NB4 (cell line): ENCODE measurements at regions not wholly inside any gene's neighbourhood (a gene's known extent, or its start where the extent isn't known, plus 50 kb on each side); places are given as distances from the start of the nearest gene placed in this dataset.

Experiments
- DNase-seq: peaks from one replicate; pipeline ENCODE4 v3.0.0; 2010; ENCODE audit warnings: low read depth
- H3K4me3 ChIP-seq: one replicate; pipeline ENCODE4 v1.5.1; 2011; ENCODE audit warnings: mild to moderate bottlenecking, low read depth, low read length, moderate library complexity
- CTCF ChIP-seq: IDR thresholded peaks from one replicate; pipeline ENCODE4 v1.5.1; 2012; ENCODE audit warnings: low read depth, low read length
- MYC ChIP-seq: IDR thresholded peaks from 2 replicates; pipeline ENCODE4 v1.6.1; 2011; ENCODE audit warnings: low read depth, low read length
- POLR2A ChIP-seq: IDR thresholded peaks from 2 replicates; pipeline ENCODE4 v1.6.1; 2011; ENCODE audit warnings: mild to moderate bottlenecking; ENCODE audit not compliant: insufficient read length; ENCODE audit errors: extremely low read depth
- TF ChIP-seq, protein P1 (sequence below): IDR thresholded peaks from 2 replicates; pipeline ENCODE4 v1.6.1; 2011; ENCODE audit warnings: low read depth, low read length

DNA sequence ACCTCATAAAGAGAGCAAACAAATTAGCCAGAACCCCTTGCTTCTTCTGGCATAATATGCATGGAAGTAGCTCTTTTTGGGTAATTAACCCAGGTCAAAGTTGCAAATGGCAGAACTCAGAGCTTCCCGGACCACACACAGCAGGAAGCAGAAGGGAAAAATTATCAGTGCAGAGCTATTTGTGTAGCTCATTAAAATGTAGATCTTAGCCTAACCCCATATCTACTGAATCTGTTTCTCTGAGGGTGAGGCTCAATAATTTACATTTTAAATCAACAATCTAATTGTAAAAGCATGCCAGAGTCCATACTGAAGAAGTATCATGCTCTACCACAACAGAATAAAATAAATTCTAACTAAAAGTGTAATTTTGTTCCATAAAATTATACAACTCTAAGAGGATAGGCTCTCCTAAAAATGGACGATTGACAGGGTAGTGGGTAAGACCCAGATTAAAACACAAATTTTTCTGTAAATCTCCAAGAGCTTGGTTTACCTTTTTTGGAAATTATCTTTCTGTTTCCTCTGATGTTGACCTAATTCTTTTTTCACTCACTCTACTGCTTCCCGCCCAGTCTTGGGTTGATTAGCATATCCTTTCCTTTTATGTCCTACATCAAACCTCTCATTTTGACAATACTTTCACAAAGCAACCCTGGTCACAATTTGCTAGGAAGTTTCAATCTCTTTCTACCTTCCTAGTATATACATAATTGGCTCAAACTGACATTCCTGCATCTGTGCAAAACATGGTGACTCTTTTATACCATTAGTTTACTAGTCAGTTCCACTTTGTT, 213.3 kb upstream of the SLC16A7 start:
- H3K4me3 ChIP-seq: no peak overlapping the region
- no peak for TF ChIP-seq POLR2A
- TF ChIP-seq MYC: no peak
- TF ChIP-seq CTCF: no peak
- TF ChIP-seq, protein P1, sequence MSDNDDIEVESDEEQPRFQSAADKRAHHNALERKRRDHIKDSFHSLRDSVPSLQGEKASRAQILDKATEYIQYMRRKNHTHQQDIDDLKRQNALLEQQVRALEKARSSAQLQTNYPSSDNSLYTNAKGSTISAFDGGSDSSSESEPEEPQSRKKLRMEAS: no peak
- no peak for DNase-seq

DNA sequence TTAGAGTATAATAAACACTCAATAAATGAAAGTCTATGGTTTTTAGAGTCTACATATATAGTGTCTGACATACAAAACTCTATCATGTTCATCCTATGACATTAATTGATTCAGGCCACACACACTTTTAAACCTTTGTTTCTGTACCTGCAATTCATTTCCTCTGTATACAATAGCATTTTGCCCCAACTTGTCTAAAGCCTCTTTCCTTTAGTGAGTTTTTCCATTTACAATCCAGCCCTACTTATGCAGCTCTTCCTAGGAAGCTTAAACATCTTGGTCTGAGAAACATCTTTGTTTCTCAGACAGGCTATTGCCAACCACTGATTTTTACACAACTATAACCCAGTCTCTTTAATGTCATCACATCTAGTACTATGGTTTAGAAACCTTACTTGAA, 214.7 kb upstream of the SLC16A7 start:
- TF ChIP-seq, protein P1: no peak
- TF ChIP-seq MYC (no peak), POLR2A (no peak), CTCF (no peak)
- no peak for DNase-seq

GRCh38 chr12:59375633-59376032, 220.2 kb upstream of the SLC16A7 start:
- H3K4me3 ChIP-seq: no peak overlapping the region
- no peak for DNase-seq
- TF ChIP-seq POLR2A (no peak), MYC (no peak), CTCF (no peak)
- TF ChIP-seq, protein P1: no peak

More for the DNA sequence above, 214.7 kb upstream of the SLC16A7 start:
- H3K4me3 ChIP-seq: no peak overlapping the region

- DNase-seq: no peak
- TF ChIP-seq, protein P1: no peak
- TF ChIP-seq MYC (no peak), POLR2A (no peak), CTCF (no peak)
- no peak overlapping the region for H3K4me3 ChIP-seq
These were observed 221.0 kb upstream of the SLC16A7 start for GRCh38 chr12:59374783-59375182.

DNA sequence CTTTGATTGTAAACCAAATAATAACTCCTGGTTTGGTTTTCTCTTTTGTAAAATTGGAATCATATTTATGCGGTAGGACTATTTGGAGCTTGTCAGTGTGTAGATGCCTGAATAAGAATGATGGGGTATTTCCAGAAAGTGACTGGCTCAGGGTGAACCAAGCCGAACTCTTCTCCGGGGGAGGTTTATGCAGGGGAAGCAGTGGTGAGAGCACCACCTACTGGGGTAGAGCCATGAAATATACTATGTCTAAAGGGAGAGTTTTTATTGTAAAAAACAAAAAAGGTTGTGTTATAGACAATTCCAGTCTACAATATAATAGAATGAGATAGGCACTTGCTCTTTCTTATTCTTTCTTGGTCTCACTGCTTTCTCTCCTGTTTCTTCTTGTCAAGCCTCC, 222.9 kb upstream of the SLC16A7 start:
- TF ChIP-seq CTCF: no peak
- TF ChIP-seq, protein P1: no peak
- no peak for TF ChIP-seq MYC
- no peak for TF ChIP-seq POLR2A
- DNase-seq: peak; percentile 18
- no peak overlapping the region for H3K4me3 ChIP-seq
